NCI-H1092 treated with DMSO at 0.1 percent for 48 hours (cell line): ENCODE measurements at regions not wholly inside any gene's neighbourhood (a gene's known extent, or its start where the extent isn't known, plus 50 kb on each side); places are given as distances from the start of the nearest gene placed in this dataset.

ENCODE experiments used
- DNase-seq: peaks from one replicate; lab custom pipeline; 2025; lab: John Stamatoyannopoulos, UW

- DNase-seq = peak; percentile 42
Observed at GRCh38 chr3:150216866-150217600, 191.1 kb upstream of the TSC22D2 start.

GRCh38 chr3:150216041-150216811, 191.9 kb upstream of the TSC22D2 start:
- peak; percentile 96 for DNase-seq

DNA sequence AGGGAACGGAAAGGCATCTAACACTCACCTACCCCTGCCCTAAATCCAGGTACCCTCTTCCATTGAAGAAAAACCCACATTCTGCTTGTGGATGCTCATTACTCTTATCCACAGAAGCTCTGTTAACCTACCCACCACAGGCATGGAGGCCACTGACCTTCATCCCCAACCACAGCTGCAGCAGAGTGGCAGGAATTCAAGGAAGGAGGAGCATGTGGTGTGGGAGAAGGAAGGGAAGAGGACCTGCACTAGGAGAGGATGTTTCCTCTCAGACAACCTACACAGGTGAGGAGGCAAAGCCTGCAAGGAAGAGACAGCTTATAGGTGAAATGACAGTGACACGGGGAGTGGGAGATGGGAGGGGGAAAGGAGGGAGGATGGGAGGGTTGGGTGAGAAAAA, 192.5 kb upstream of the TSC22D2 start:
- DNase-seq = peak; percentile 53

DNA sequence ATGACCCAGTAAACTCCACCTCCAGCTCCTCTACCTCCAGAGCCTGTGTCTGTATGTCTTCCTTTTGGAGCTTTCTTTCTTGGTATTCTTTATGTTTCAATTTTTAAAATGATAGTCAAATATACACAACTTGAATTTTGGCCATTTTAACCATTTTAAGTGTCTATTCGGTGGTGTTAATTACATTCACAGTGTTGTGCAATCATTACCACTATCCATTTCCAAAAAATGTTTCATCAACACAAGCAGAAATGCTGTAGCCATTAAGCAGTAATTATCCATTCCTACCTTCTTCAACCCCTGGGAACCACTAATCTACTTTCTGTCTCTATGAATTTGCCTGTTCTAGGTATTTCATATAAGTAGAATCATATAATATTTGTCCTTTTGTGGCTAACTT, 194.5 kb upstream of the TSC22D2 start:
- DNase-seq = no peak

DNA sequence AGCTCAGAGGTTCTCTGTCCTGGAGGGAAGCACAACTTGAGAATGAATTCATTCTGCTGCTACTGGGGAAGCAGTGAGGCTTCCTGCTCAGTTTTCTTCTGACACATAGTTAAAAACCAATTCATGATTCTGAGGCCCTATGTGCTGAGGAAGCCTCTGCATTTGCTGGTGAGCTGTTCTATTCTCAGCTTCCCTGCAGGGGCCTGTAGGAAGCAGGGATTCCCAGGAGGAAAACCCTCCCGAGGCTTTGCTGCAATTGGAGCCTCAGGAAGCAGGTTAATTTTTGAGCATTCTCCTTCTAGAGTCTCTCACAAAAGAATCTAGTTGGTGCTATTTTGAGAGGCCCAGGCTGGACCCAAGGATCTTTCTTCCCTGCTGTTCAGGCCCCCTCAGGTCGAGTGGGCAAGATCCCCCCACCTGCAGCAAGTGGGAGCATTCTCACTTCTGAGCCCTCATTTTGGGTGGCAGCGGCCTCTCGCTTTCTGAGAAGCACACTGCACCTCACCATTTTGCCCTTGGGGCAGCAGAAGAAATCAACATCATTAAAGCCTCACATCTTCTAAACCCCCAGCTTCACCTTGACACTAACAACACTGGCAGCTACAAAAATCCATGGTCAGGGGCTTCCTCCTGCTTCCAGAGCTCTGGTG, 197.5 kb upstream of the TSC22D2 start:
- DNase-seq = no peak

- no peak for DNase-seq
Observed at GRCh38 chr3:150203273-150203672, 204.8 kb upstream of the TSC22D2 start.

GRCh38 chr3:150202711-150203110, 205.4 kb upstream of the TSC22D2 start:
- DNase-seq = peak; percentile 29

- DNase-seq = no peak
Observed at GRCh38 chr3:150194957-150195356, 213.1 kb upstream of the TSC22D2 start.

DNA sequence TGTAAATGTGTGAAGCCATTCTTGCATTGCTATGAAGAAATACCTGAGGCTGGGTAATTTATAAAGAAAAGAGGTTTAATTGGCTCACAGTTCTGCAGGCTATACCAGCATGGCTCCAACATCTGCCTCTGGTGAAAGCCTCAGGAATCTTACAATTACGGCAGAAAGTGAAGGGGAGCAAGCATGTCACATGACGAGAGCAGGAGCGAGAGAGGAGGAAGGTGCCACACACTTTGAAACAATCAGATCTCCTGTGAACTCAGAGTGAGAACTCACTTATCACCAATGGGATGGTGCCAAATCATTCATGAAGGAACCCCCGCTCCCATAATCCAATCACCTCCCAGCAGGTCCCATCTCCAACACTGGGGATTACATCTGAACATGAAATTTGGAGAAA, 213.6 kb upstream of the TSC22D2 start:
- DNase-seq = no peak

- DNase-seq = no peak
Observed at GRCh38 chr3:150184426-150185071, 213.9 kb upstream of the PFN2 start.

DNA sequence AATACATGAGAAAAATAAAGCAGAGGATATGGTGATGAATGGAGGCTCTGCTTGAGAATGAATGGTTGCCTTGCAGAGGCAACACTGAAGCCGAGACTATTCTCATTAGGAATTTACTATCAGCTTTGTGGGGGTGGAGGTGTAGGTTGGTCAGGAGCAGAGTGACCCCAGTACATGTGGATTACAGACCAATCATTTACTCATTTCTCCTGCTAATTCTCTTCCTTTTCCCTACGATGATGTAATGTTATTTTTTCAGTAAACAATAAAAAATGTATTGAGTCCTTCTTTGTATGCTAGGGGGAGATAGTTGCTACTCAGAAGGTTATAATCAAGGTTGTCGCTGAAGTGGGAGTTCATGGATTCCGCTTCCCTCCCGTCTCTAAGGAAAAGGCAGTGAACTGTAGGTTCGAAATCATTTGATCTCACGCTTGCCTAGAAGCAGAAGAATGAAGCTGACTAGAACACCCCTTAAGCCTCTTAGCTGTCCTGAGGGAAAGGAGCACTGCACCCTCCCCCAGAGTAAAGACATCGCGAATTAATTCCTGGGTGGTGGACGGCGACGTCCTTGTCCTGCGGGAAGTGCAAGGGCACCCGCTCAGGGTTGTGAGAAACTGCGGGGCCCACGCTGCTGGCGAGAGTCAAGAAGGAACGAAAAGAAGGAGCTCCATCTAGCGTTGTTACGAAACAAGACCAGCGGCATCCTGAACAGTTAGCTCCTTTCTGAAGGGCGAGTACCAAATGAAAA, 213.2 kb upstream of the PFN2 start:
- peak; percentile 87 for DNase-seq

GRCh38 chr3:150180334-150180733, 209.6 kb upstream of the PFN2 start:
- DNase-seq = no peak

DNA sequence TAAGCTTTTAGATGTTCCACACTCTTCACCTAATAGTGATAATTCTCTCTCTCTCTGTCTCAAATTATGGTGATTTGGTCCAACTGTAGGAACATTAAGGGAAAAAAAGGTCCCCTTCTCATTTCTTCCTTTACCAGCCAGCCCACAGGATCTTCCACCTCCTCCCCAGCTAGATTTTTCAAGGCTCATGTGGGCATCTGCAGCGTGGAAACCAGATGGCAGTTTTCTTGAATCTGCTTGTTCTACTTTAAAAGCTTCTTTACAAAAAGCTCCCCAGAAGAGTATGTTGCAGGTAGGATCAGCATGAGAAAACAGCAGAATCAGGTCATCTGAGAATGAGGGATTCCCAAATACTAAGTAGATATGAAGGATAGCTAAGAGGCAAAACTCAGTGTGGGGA, 208.6 kb upstream of the PFN2 start:
- DNase-seq = no peak

DNA sequence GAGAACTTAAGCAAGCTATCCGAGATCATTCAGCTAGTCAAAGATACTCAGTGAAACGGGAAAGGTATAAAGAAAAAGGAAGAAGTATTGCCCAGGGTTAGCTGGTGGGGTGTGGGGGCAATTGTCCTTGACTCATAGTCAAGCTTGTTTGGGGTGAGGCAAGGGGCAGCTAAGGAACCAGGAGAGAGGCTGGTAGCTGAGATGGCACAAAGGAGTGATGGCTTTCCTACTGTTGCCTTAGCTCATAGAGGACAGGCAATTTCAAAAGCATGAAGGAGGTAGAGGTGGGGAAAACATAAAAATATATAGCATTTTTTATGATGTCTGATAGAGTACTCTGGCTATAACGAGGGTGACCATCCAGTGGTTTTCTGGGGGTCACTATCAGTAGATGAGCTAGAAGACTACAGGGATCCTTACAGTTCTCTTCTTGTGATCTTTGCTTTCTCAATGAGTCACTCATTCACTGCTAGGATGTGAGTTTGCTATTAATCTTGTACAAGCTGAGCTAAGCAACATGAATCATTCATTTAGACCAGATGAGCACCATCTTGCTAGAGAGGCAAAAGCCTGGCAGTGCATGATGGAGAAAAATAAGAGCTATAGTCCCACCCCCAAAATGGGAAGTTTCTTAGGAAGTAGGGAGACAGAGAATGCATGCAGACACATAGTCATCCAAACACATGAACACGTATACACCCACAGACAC, 207.1 kb upstream of the PFN2 start:
- DNase-seq = no peak

DNA sequence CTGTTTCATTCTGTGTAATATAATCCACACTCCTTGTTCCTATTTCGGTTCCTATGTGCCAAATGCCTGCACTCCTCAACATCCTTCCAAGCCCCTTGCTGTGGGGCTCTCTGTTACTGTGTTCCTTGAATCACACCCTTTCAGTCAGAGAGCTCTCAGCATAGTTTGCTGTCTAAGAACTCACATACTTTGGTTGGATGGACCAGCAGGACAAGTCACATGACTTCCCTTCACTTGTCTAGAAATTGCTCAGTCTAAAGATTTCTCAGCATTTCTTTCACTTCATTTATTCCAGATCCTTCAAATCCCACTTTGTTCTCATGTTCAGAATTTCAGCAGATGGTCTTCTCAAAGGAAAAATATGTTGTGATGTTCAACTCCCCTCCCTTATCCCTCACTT, 203.5 kb upstream of the PFN2 start:
- DNase-seq = no peak

- no peak for DNase-seq
Observed at GRCh38 chr3:150172356-150172755, 201.7 kb upstream of the PFN2 start.

DNA sequence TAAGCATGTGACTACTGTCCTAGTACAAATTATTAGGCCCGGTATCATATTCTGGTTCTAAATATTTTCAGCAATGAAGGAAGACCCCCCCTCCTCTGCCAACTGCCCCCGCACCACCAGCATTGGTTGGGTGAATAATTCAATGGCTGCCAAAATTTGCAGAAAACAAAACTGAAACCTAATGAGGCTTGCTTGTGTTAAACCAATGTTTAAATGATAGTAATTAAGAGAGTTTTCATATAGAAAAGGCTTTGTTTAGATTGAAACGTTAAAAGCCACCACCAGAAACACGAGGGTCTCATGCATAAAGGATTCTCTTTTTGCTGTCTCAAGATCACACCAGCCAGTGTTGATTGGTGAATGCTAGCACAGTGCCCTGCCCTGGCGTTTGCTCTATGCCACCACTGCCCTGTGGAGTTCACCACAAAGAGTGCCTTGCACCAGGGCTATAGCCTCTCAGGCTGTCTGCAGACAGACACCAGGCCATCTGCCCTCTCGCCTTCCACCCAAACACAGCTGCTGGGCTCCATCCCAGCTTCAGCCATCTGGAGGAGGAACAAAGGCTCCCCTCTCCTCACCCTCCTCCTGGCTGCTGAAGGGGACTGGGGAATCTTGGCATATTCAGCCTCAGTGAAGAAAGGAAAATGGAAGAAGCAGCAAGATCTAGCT, 200.3 kb upstream of the PFN2 start:
- DNase-seq = peak; percentile 35

- DNase-seq = no peak
Observed at GRCh38 chr3:150169330-150169940, 198.7 kb upstream of the PFN2 start.

DNA sequence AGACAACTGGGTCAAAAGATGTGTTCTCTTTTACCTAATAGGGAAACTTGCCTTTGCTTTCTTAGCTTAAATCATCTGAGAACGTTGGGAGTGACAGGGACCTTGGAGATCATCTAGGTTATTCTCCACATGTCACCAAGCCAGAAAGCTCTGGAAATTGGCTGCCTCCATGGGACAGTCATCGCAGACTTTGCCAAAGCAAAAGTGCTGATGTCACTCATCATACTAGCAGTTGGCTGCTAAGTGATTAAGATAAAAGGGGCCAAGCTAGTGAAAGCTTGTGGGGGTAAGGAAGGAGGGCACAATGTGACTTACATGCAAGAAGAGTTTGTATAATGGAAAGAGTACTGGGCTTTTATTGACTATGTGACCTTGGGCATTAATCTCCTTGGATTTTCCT, 198.0 kb upstream of the PFN2 start:
- no peak for DNase-seq

- DNase-seq = no peak
Observed at GRCh38 chr3:150165396-150166094, 194.8 kb upstream of the PFN2 start.
